GM19035 (cell line): ENCODE measurements at regions not wholly inside any gene's neighbourhood (a gene's known extent, or its start where the extent isn't known, plus 50 kb on each side); places are given as distances from the start of the nearest gene placed in this dataset.
"Not testable (repeated sequence)": the region's sequence is repeated elsewhere in the genome, so short reads cannot be mapped to it uniquely, and the experiment has no call there.

ENCODE experiments used
- ATAC-seq: cut with Tn5 transposase; IDR thresholded peaks from one replicate; pipeline ENCODE4 v1.9.1; 2021; ENCODE audit not compliant: unreplicated experiment

- ATAC-seq, result no peak
Measured at GRCh38 chr1:190665045-190665444, 187.4 kb upstream of the BRINP3 start.

- no peak for ATAC-seq
Measured at GRCh38 chr1:190667914-190668313, 190.2 kb upstream of the BRINP3 start.

GRCh38 chr1:190679044-190679443, 201.4 kb upstream of the BRINP3 start:
- ATAC-seq, result no peak

GRCh38 chr1:190679454-190679853, 201.8 kb upstream of the BRINP3 start:
- ATAC-seq, result no peak

GRCh38 chr1:190679983-190680382, 202.3 kb upstream of the BRINP3 start:
- no peak for ATAC-seq

- ATAC-seq, result no peak
Measured at GRCh38 chr1:190685676-190686075, 208.0 kb upstream of the BRINP3 start.

GRCh38 chr1:190688096-190688495, 210.4 kb upstream of the BRINP3 start:
- no peak for ATAC-seq

- ATAC-seq, result not testable (repeated sequence)
Measured at GRCh38 chr1:190698488-190698887, 220.8 kb upstream of the BRINP3 start.

GRCh38 chr1:190699165-190699564, 221.5 kb upstream of the BRINP3 start:
- no peak for ATAC-seq

- no peak for ATAC-seq
Measured at GRCh38 chr1:190708418-190709057, 230.9 kb upstream of the BRINP3 start.

GRCh38 chr1:190711069-190711468, 233.4 kb upstream of the BRINP3 start:
- no peak for ATAC-seq

GRCh38 chr1:190717055-190717454, 239.4 kb upstream of the BRINP3 start:
- no peak for ATAC-seq

- ATAC-seq, result no peak
Measured at GRCh38 chr1:190736971-190737590, 259.4 kb upstream of the BRINP3 start.

- no peak for ATAC-seq
Measured at GRCh38 chr1:190738317-190738716, 260.7 kb upstream of the BRINP3 start.

- ATAC-seq, result no peak
Measured at GRCh38 chr1:190739926-190740325, 262.3 kb upstream of the BRINP3 start.

GRCh38 chr1:190747704-190748103, 270.0 kb upstream of the BRINP3 start:
- no peak for ATAC-seq

GRCh38 chr1:190752131-190752530, 274.5 kb upstream of the BRINP3 start:
- ATAC-seq, result no peak

GRCh38 chr1:190754666-190755065, 277.0 kb upstream of the BRINP3 start:
- no peak for ATAC-seq

GRCh38 chr1:190759807-190760206, 282.1 kb upstream of the BRINP3 start:
- ATAC-seq, result peak; percentile 86

GRCh38 chr1:190762325-190762724, 284.7 kb upstream of the BRINP3 start:
- ATAC-seq, result no peak

- ATAC-seq, result no peak
Measured at GRCh38 chr1:190792873-190793272, 315.2 kb upstream of the BRINP3 start.

- ATAC-seq, result no peak
Measured at GRCh38 chr1:190807629-190808028, 330.0 kb upstream of the BRINP3 start.

GRCh38 chr1:190808035-190808434, 330.4 kb upstream of the BRINP3 start:
- ATAC-seq, result no peak
